ENCODE measurements at regions not wholly inside any gene's neighbourhood (a gene's known extent, or its start where the extent isn't known, plus 50 kb on each side); places are given as distances from the start of the nearest gene placed in this dataset.
A peak's percentile ranks its signal among the peaks of the same experiment; 100 is the strongest.

DNA sequence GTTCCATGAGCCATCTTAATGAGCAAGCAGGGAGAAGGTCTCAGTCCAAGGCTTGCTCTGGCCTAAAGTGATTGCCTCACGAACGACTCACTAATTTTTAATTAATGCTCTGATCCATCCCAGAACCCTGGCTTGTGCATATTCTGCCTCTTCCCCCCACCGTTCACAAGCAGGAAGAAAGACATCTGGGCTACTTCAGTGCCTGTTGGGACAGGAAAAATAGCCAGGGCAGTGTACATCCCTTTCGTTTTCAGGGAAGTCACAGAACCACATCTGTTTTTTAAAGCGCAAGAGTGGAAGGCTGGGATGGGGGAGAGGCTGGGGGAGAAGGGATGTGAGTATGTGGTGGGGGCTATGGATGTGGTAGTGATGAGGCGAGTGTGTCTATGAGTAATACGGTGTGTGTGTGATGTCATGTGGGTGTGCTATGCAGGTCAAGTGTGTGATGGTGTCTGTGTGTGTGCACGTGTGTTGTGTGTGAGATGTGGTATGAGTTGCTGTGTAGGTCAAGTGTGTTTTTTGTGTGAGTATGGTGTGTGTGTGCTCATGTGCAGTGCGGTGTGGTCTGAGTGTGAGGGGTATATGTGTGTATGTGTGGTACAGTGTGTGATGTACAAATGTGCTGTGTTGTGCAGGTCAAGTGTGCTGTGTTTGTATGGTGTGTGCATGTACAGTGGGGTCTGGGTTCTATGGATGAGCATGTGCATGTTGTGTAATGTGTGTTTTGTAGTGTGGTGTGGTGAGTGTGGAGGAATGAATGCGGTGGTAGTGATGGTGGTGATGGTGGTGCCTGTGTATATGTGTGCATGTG lies 64.9 kb upstream of the SYT6 start:
- TF ChIP-seq ZNF274 (IDR thresholded peaks at IDR 0.05; ENCODE audit: low read length) (no peak), ZNF274 (tag by site-specific recombination; IDR thresholded peaks at IDR 0.05; ENCODE audit: borderline replicate concordance) (no peak), ZNF530 (tag by site-specific recombination; IDR thresholded peaks at IDR 0.05; ENCODE audit: low read depth) (no peak), ZNF701 (tag by site-specific recombination; IDR thresholded peaks at IDR 0.05) (no peak), OVOL3 (tag by site-specific recombination; IDR thresholded peaks at IDR 0.05) (no peak), ZSCAN4 (tag by site-specific recombination; IDR thresholded peaks at IDR 0.05) (no peak), ZBTB11 (tag by site-specific recombination; conservative IDR thresholded peaks at IDR 0.05; ENCODE audit: low read depth) (no peak), ZNF623 (tag by site-specific recombination; IDR thresholded peaks at IDR 0.05) (no peak), ZEB2 (tag by site-specific recombination; IDR thresholded peaks at IDR 0.05) (no peak)
- TF ChIP-seq, protein P1, sequence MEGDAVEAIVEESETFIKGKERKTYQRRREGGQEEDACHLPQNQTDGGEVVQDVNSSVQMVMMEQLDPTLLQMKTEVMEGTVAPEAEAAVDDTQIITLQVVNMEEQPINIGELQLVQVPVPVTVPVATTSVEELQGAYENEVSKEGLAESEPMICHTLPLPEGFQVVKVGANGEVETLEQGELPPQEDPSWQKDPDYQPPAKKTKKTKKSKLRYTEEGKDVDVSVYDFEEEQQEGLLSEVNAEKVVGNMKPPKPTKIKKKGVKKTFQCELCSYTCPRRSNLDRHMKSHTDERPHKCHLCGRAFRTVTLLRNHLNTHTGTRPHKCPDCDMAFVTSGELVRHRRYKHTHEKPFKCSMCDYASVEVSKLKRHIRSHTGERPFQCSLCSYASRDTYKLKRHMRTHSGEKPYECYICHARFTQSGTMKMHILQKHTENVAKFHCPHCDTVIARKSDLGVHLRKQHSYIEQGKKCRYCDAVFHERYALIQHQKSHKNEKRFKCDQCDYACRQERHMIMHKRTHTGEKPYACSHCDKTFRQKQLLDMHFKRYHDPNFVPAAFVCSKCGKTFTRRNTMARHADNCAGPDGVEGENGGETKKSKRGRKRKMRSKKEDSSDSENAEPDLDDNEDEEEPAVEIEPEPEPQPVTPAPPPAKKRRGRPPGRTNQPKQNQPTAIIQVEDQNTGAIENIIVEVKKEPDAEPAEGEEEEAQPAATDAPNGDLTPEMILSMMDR (tag by site-specific recombination; IDR thresholded peaks at IDR 0.05): no peak
- TF ChIP-seq, protein P2, sequence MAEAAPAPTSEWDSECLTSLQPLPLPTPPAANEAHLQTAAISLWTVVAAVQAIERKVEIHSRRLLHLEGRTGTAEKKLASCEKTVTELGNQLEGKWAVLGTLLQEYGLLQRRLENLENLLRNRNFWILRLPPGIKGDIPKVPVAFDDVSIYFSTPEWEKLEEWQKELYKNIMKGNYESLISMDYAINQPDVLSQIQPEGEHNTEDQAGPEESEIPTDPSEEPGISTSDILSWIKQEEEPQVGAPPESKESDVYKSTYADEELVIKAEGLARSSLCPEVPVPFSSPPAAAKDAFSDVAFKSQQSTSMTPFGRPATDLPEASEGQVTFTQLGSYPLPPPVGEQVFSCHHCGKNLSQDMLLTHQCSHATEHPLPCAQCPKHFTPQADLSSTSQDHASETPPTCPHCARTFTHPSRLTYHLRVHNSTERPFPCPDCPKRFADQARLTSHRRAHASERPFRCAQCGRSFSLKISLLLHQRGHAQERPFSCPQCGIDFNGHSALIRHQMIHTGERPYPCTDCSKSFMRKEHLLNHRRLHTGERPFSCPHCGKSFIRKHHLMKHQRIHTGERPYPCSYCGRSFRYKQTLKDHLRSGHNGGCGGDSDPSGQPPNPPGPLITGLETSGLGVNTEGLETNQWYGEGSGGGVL (tag by site-specific recombination; IDR thresholded peaks at IDR 0.05): peak; percentile 52
- TF ChIP-seq, protein P3, sequence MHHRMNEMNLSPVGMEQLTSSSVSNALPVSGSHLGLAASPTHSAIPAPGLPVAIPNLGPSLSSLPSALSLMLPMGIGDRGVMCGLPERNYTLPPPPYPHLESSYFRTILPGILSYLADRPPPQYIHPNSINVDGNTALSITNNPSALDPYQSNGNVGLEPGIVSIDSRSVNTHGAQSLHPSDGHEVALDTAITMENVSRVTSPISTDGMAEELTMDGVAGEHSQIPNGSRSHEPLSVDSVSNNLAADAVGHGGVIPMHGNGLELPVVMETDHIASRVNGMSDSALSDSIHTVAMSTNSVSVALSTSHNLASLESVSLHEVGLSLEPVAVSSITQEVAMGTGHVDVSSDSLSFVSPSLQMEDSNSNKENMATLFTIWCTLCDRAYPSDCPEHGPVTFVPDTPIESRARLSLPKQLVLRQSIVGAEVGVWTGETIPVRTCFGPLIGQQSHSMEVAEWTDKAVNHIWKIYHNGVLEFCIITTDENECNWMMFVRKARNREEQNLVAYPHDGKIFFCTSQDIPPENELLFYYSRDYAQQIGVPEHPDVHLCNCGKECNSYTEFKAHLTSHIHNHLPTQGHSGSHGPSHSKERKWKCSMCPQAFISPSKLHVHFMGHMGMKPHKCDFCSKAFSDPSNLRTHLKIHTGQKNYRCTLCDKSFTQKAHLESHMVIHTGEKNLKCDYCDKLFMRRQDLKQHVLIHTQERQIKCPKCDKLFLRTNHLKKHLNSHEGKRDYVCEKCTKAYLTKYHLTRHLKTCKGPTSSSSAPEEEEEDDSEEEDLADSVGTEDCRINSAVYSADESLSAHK (tag by site-specific recombination; IDR thresholded peaks at IDR 0.05): no peak
- TF ChIP-seq, protein P4, sequence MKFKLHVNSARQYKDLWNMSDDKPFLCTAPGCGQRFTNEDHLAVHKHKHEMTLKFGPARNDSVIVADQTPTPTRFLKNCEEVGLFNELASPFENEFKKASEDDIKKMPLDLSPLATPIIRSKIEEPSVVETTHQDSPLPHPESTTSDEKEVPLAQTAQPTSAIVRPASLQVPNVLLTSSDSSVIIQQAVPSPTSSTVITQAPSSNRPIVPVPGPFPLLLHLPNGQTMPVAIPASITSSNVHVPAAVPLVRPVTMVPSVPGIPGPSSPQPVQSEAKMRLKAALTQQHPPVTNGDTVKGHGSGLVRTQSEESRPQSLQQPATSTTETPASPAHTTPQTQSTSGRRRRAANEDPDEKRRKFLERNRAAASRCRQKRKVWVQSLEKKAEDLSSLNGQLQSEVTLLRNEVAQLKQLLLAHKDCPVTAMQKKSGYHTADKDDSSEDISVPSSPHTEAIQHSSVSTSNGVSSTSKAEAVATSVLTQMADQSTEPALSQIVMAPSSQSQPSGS (tag by site-specific recombination; IDR thresholded peaks at IDR 0.05; ENCODE audit: low read depth): no peak
- TF ChIP-seq, protein P5, sequence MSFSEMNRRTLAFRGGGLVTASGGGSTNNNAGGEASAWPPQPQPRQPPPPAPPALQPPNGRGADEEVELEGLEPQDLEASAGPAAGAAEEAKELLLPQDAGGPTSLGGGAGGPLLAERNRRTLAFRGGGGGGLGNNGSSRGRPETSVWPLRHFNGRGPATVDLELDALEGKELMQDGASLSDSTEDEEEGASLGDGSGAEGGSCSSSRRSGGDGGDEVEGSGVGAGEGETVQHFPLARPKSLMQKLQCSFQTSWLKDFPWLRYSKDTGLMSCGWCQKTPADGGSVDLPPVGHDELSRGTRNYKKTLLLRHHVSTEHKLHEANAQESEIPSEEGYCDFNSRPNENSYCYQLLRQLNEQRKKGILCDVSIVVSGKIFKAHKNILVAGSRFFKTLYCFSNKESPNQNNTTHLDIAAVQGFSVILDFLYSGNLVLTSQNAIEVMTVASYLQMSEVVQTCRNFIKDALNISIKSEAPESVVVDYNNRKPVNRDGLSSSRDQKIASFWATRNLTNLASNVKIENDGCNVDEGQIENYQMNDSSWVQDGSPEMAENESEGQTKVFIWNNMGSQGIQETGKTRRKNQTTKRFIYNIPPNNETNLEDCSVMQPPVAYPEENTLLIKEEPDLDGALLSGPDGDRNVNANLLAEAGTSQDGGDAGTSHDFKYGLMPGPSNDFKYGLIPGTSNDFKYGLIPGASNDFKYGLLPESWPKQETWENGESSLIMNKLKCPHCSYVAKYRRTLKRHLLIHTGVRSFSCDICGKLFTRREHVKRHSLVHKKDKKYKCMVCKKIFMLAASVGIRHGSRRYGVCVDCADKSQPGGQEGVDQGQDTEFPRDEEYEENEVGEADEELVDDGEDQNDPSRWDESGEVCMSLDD (tag by site-specific recombination; IDR thresholded peaks at IDR 0.05): no peak

All from HEK293 (cell line).